ENCODE measurements at regions not wholly inside any gene's neighbourhood (a gene's known extent, or its start where the extent isn't known, plus 50 kb on each side); places are given as distances from the start of the nearest gene placed in this dataset.

DNA sequence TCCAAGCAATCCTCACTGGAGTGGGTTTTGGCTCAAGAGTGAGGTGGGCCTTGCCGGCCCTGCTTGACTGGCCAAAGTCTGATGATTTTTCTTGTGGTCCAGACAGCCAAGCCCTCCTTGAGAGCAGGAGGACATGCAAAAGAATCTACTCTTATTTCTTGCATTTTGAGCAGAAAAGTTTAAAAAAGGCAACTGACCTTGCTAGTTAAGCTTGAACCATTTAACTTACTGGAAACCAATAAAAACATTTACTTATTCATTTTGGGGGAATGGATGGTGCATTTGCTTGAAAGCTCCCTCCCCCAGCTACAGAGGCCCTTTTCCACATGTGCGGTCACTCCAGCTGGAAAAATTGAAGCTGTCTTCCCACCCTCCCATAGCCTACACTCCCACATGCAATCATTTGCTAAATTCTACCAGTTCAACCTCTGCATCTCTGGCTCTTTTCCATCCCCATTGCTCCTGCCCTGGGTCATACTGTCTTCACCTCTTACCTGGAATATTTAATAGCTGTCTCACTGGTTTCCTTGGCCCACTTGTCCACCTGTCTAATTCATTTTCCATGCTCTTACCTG lies 527.9 kb downstream of the DHX35 start:
- TF ChIP-seq CTCF (conservative IDR thresholded peaks at IDR 0.05; ENCODE audit: low read length) (no peak), EZH2phosphoT487 (IDR thresholded peaks at IDR 0.05; ENCODE audit: borderline replicate concordance) (no peak)
